Naive thymus-derived CD4-positive, alpha-beta T cell (primary cell): ENCODE measurements at regions not wholly inside any gene's neighbourhood (a gene's known extent, or its start where the extent isn't known, plus 50 kb on each side); places are given as distances from the start of the nearest gene placed in this dataset.
A peak's percentile ranks its signal among the peaks of the same experiment; 100 is the strongest.

Source experiments
- ATAC-seq: fragments of 150-1000 bp; cut with Tn5 transposase; 2 replicates; pipeline ENCODE4 v1.10.0; 2021; ENCODE audit warnings: mild to moderate bottlenecking, moderate library complexity
- CTCF ChIA-PET: fragments of 350-600 bp; sonication (Branson Sonifier 250); formaldehyde crosslinking; loops from one replicate; lab custom pipeline; 2021; ENCODE audit warnings: antibody characterized with exemption; lab: Charles Lee
- POLR2A ChIA-PET: fragments of 350-600 bp; sonication (Branson Sonifier 250); formaldehyde crosslinking; loops from one replicate; lab custom pipeline; 2021; ENCODE audit warnings: antibody characterized with exemption, inconsistent platforms; lab: Charles Lee
- DNase-seq, 9 donors: peaks; one replicate each; pipeline versions ENCODE4 v3.0.0 to v3.0.0-alpha.2; 2020 to 2022; ENCODE audit warnings: mixed read lengths in 1 of 9
- H3K27ac ChIP-seq: one replicate; pipeline ENCODE4 v1.7.0; 2013; ENCODE audit warnings: mild to moderate bottlenecking, low read depth, low read length, moderate library complexity
- H3K27me3 ChIP-seq, 2 donors: one replicate each; pipeline ENCODE4 v1.7.0; 2013; ENCODE audit warnings: low read length in 2 of 2, mild to moderate bottlenecking in 2 of 2, moderate library complexity in 2 of 2; ENCODE audit not compliant: control insufficient read depth in 2 of 2, insufficient read depth in 2 of 2
- H3K36me3 ChIP-seq, 3 experiments: 1 replicate in 2 of 3; 2 replicates in 1 of 3; pipeline ENCODE4 v1.7.0; 2013; ENCODE audit warnings: low read length in 3 of 3, mild to moderate bottlenecking in 3 of 3, moderate library complexity in 1 of 3; ENCODE audit not compliant: insufficient read depth in 3 of 3, control insufficient read depth in 2 of 3
- H3K4me1 ChIP-seq, 2 donors: one replicate each; pipeline ENCODE4 v1.7.0; 2013; ENCODE audit warnings: low read length in 2 of 2, mild to moderate bottlenecking in 2 of 2, moderate library complexity in 1 of 2; ENCODE audit not compliant: control insufficient read depth in 2 of 2, insufficient read depth in 2 of 2
- H3K4me3 ChIP-seq: 2 replicates; pipeline ENCODE4 v1.7.0; 2013; ENCODE audit warnings: mild to moderate bottlenecking, low read length
- H3K9me3 ChIP-seq, 3 experiments: 1 replicate in 2 of 3; 2 replicates in 1 of 3; pipeline ENCODE4 v1.7.0; 2013; ENCODE audit warnings: low read length in 3 of 3; ENCODE audit not compliant: control insufficient read depth in 2 of 3
- H3K27ac Mint-ChIP-seq, 9 donors: one replicate each; pipeline ENCODE4 v1.8.0; 2020 to 2022; ENCODE audit warnings: mixed read lengths in 9 of 9, mild to moderate bottlenecking in 8 of 9, moderate library complexity in 5 of 9, inconsistent platforms in 2 of 9
- H3K27me3 Mint-ChIP-seq, 5 donors: one replicate each; pipeline ENCODE4 v1.8.0; 2021 to 2022; ENCODE audit warnings: mixed read lengths in 5 of 5, mild to moderate bottlenecking in 1 of 5
- H3K36me3 Mint-ChIP-seq, 5 donors: one replicate each; pipeline ENCODE4 v1.8.0; 2020 to 2022; ENCODE audit warnings: mixed read lengths in 5 of 5, mild to moderate bottlenecking in 3 of 5, inconsistent platforms in 1 of 5
- H3K4me1 Mint-ChIP-seq, 7 donors: one replicate each; pipeline ENCODE4 v1.8.0; 2020 to 2022; ENCODE audit warnings: mixed read lengths in 7 of 7, mild to moderate bottlenecking in 3 of 7, inconsistent platforms in 1 of 7
- H3K4me3 Mint-ChIP-seq, 10 donors: one replicate each; pipeline ENCODE4 v1.8.0; 2020 to 2022; ENCODE audit warnings: mild to moderate bottlenecking in 10 of 10, mixed read lengths in 10 of 10, moderate library complexity in 6 of 10, inconsistent platforms in 2 of 10
- H3K9me3 Mint-ChIP-seq, 11 donors: one replicate each; pipeline ENCODE4 v1.8.0; 2020 to 2022; ENCODE audit warnings: mixed read lengths in 11 of 11, mild to moderate bottlenecking in 4 of 11, inconsistent platforms in 1 of 11, moderate library complexity in 1 of 11
- intact Hi-C, 2 donors: fragments of 100-400 bp; cut with micrococcal nuclease; formaldehyde crosslinking; loops; one replicate each; pipeline ENCODE4 v1.15.1; 2023

DNA sequence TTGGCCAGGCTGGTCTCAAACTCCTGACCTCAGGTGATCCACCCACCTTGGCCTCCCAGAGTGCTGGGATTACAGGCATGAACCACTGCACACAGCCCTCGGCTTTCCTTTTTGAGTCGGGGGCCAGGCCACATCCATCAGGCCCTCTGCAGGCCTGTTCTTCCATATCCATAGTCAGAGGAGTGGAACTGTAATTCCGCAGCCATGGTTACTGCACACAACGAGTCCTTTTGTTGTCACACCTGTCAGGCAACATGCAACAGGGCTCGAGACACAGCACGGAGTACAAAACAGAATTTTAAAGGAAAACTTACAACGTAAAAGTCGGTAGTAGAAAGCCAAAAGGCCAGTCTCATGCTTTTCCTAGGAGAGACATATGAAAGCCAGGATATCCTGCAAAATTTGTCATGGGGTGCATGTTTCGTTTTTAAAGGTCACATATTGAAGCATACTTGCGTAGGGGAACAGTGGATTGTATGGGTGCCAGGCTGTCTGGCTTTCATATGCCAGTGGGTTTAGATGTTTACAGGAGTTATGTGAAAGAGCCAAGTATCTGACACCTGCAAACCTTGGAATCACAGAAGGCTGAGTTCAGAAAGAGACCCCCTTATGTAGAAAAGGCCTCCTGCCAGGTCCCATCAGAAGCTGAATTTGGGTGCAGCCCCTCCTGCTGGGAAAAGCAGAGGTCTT lies 63.2 kb upstream of the LPP start:
- Mint-ChIP-seq H3K27me3 (peaks cover 0 to 4% (median 0%) of the 10 kb centered on the region in 5 donors), H3K36me3 (peaks cover 0 to 5% (median 0%) of the 10 kb centered on the region in 5 donors), H3K27ac (peak overlapping the region in 1 of 9 donors; percentile 28), H3K9me3 (peaks cover 0 to 3% (median 0%) of the 10 kb centered on the region in 11 donors), H3K4me3 (no peak overlapping the region), H3K4me1 (peaks cover 0 to 9% (median 0%) of the 10 kb centered on the region in 7 donors)
- ChIA-PET CTCF (no interaction called here), POLR2A (no interaction called here)
- Histone ChIP-seq H3K9me3 (no peaks in the 10 kb centered on the region), H3K27ac (no peak overlapping the region), H3K4me1 (no peaks in the 10 kb centered on the region), H3K27me3 (no peaks in the 10 kb centered on the region), H3K4me3 (no peak overlapping the region), H3K36me3 (no peaks in the 10 kb centered on the region)
- DNase-seq (no peak), ATAC-seq (no peak)
- intact Hi-C loops: no loop called here

DNA sequence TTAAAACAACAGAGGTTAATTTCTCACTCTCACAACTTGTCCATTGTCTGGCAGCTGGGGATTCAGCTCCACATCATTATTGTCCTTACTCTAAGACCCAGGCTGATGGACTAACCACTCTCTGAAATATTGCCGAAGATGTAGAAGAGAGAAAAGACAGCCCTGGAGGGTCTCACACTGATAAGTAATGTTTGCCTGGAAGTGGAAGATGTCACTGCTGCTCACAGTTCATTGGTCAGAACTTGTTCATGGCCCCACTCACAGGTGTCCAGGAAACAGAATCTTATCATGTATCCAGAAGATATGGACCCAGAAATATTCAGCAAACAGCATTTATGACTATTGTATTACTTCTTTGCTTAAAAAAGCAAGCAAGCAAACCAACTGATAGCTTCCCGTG lies 62.2 kb upstream of the LPP start:
- Histone ChIP-seq H3K27ac (no peak overlapping the region), H3K9me3 (no peaks in the 10 kb centered on the region), H3K27me3 (no peaks in the 10 kb centered on the region), H3K4me3 (no peak overlapping the region), H3K36me3 (no peaks in the 10 kb centered on the region), H3K4me1 (no peaks in the 10 kb centered on the region)
- ChIA-PET POLR2A (no interaction called here), CTCF (no interaction called here)
- Mint-ChIP-seq H3K27ac (peak overlapping the region in 1 of 9 donors; percentile 17), H3K36me3 (peaks cover 0 to 5% (median 0%) of the 10 kb centered on the region in 5 donors), H3K9me3 (peaks cover 0 to 5% (median 0%) of the 10 kb centered on the region in 11 donors), H3K4me3 (no peak overlapping the region), H3K27me3 (no peaks in the 10 kb centered on the region), H3K4me1 (peaks cover 0 to 9% (median 0%) of the 10 kb centered on the region in 7 donors)
- no peak for ATAC-seq
- no peak for DNase-seq
- intact Hi-C loops: no loop called here

DNA sequence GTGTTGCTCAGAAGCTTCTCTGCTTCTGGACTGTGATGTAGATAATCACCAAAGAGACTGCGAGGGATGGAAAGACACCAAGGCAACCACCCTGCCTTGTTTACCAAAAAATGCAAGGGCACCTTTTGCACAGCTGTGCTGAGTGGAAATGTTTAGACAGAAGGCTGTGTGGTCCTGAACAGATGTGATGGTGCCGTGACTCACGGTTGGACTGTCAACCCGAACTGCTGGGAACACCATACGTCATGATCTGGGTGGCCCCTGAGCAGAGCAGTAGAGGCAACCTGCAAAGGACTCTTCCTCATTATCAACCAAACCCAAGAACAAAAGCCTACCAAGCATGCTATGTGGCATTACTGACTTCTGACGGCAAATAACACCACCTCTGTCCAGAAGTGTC lies 61.3 kb upstream of the LPP start:
- Histone ChIP-seq H3K9me3 (no peaks in the 10 kb centered on the region), H3K4me1 (no peaks in the 10 kb centered on the region), H3K36me3 (no peaks in the 10 kb centered on the region), H3K27me3 (no peaks in the 10 kb centered on the region), H3K27ac (no peak overlapping the region), H3K4me3 (no peak overlapping the region)
- Mint-ChIP-seq H3K4me1 (peaks cover 0 to 9% (median 0%) of the 10 kb centered on the region in 7 donors), H3K27ac (no peak overlapping the region), H3K36me3 (peaks cover 0 to 5% (median 0%) of the 10 kb centered on the region in 5 donors), H3K4me3 (no peak overlapping the region), H3K27me3 (no peaks in the 10 kb centered on the region), H3K9me3 (peaks cover 0 to 5% (median 0%) of the 10 kb centered on the region in 11 donors)
- no peak for ATAC-seq
- POLR2A ChIA-PET: no interaction called here
- intact Hi-C loops: no loop called here
- DNase-seq: peak in 1 of 9 donors; percentile 31
- CTCF ChIA-PET: no interaction called here

DNA sequence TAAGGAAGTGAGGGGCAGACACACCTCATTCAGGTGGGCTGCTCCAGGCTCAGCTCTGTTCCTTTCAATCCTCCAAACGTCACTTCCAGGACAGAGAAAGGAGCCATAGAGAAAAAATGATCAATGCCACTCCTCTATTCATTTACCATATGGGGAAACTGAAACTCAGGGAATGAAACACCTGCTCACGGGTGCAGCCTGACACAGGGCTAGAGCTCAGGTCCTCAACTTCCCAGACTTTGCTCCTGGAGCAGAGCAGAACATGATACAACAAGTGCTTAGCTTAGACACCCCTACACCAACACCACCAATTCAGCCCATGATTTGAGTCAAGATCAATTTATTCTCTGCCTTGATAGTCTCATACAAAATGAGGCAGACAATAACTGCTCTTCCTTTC lies 58.5 kb upstream of the LPP start:
- Mint-ChIP-seq H3K36me3 (peaks cover 0 to 13% (median 0%) of the 10 kb centered on the region in 5 donors), H3K27ac (no peak overlapping the region), H3K4me3 (no peak overlapping the region), H3K9me3 (peaks cover 0 to 13% (median 0%) of the 10 kb centered on the region in 11 donors), H3K4me1 (peaks cover 0 to 7% (median 0%) of the 10 kb centered on the region in 7 donors), H3K27me3 (no peaks in the 10 kb centered on the region)
- Histone ChIP-seq H3K9me3 (no peaks in the 10 kb centered on the region), H3K27me3 (no peaks in the 10 kb centered on the region), H3K4me3 (no peak overlapping the region), H3K27ac (no peak overlapping the region), H3K4me1 (no peaks in the 10 kb centered on the region), H3K36me3 (no peaks in the 10 kb centered on the region)
- CTCF ChIA-PET: no interaction called here
- no peak for ATAC-seq
- POLR2A ChIA-PET: interaction anchor here (0.7 kb wide), 1 partner anchor 217 kb away, joined by 5 read pairs; no protein-coding TSS in a partner anchor
- DNase-seq: no peak
- intact Hi-C loops: no loop called here

DNA sequence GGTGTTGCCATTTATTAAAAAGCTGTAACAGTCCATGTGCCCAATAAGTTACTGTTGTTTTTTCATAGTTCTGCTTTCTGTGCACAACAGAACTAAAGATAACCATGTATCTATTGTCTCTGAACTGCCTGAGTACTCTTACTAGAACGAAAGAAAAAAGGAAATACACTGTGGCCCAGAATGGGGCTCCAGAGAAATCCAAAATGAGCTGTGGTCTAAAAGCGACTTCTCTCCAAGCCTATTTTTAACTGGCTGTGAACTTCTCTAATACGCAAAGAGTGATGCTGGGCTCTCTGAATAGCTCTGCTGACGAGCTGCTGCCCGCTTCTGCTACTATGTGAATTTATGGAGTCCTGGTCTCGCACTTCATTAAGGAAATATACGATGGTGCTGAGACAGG lies 56.2 kb upstream of the LPP start:
- Mint-ChIP-seq H3K9me3 (peaks cover 0 to 25% (median 0%) of the 10 kb centered on the region in 11 donors), H3K4me1 (peaks cover 0 to 4% (median 0%) of the 10 kb centered on the region in 7 donors), H3K27ac (peak overlapping the region in 1 of 9 donors; percentile 12), H3K36me3 (peaks cover 0 to 12% (median 0%) of the 10 kb centered on the region in 5 donors), H3K4me3 (no peak overlapping the region), H3K27me3 (no peaks in the 10 kb centered on the region)
- H3K9me3 ChIP-seq: no peaks in the 10 kb centered on the region
- H3K27ac ChIP-seq: no peak overlapping the region
- no peaks in the 10 kb centered on the region for H3K4me1 ChIP-seq
- no peaks in the 10 kb centered on the region for H3K27me3 ChIP-seq
- DNase-seq (no peak), ATAC-seq (peak; percentile 44)
- ChIA-PET POLR2A (no interaction called here), CTCF (no interaction called here)
- intact Hi-C loops: no loop called here
- no peak overlapping the region for H3K4me3 ChIP-seq
- H3K36me3 ChIP-seq: no peaks in the 10 kb centered on the region

DNA sequence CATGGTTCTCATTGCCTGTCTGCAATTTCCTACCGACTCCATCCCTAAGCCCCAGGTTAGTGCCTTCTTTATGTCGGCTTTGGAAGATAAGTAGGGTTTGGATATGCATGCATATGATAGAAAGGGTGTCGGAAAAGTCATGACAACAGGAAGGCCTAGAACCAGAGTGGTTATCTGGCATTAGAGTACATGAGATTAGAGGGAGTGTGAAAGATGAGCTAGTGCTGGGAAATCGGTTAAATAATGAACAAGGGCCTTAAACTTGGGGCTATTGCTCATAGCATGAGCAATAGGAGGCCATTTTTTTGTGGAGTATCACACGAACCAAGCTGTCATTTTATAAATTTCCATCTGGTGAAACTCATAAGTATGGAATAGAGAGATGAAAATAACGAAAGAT lies 54.0 kb upstream of the LPP start:
- H3K4me1 ChIP-seq: no peaks in the 10 kb centered on the region
- no peak for ATAC-seq
- no peaks in the 10 kb centered on the region for H3K36me3 ChIP-seq
- H3K27me3 Mint-ChIP-seq: no peaks in the 10 kb centered on the region
- intact Hi-C loops: no loop called here
- H3K9me3 ChIP-seq: no peaks in the 10 kb centered on the region
- H3K9me3 Mint-ChIP-seq: peaks cover 0 to 25% (median 0%) of the 10 kb centered on the region in 11 donors
- no peak overlapping the region for H3K27ac ChIP-seq
- ChIA-PET CTCF (no interaction called here), POLR2A (no interaction called here)
- H3K4me1 Mint-ChIP-seq: peaks cover 0 to 4% (median 0%) of the 10 kb centered on the region in 7 donors
- no peak overlapping the region for H3K4me3 Mint-ChIP-seq
- no peak overlapping the region for H3K4me3 ChIP-seq
- peaks cover 0 to 10% (median 0%) of the 10 kb centered on the region in 5 donors for H3K36me3 Mint-ChIP-seq
- no peaks in the 10 kb centered on the region for H3K27me3 ChIP-seq
- no peak for DNase-seq
- H3K27ac Mint-ChIP-seq: no peak overlapping the region
